ENCODE measurements at regions not wholly inside any gene's neighbourhood (a gene's known extent, or its start where the extent isn't known, plus 50 kb on each side); places are given as distances from the start of the nearest gene placed in this dataset.

- Histone ChIP-seq H3K36me3 (replicated peaks in 1 of 2; ENCODE audit: control extremely low read depth in 1 of 2, control insufficient read depth in 1 of 2, extremely low read depth in 1 of 2, insufficient read depth in 2 of 2, low read length in 1 of 2) (no peaks in the 10 kb centered on the region), H3K27ac (ENCODE audit: low read length in 2 of 2) (no peak overlapping the region), H3K9me3 (ENCODE audit: control extremely low read depth in 1 of 3, control insufficient read depth in 2 of 3, insufficient read depth in 1 of 3, low read length in 2 of 3) (peaks cover 0 to 3% (median 0%) of the 10 kb centered on the region in 3 donors), H4K20me1 (ENCODE audit: control insufficient read depth, insufficient read depth, low read length, poor library complexity, severe bottlenecking) (no peaks in the 10 kb centered on the region), H3K79me2 (ENCODE audit: control insufficient read depth, insufficient read depth, low read length) (no peaks in the 10 kb centered on the region), H2AFZ (ENCODE audit: insufficient read depth, low read depth, low read length, poor library complexity, severe bottlenecking) (no peak overlapping the region), H3K4me3 (ENCODE audit: control extremely low read depth in 1 of 5, extremely low read depth in 1 of 5, insufficient read depth in 1 of 5, low read depth in 2 of 5, low read length in 4 of 5) (no peak overlapping the region), H3K27me3 (replicated peaks in 1 of 4; ENCODE audit: control extremely low read depth in 1 of 4, control insufficient read depth in 3 of 4, insufficient read depth in 4 of 4, low read length in 3 of 4) (no peaks in the 10 kb centered on the region), H3K9ac (ENCODE audit: low read length) (no peak overlapping the region), H3K4me1 (ENCODE audit: control insufficient read depth in 2 of 2, insufficient read depth in 2 of 2, low read length in 2 of 2) (no peaks in the 10 kb centered on the region), H3K4me2 (replicated peaks; ENCODE audit: low read depth, low read length, poor library complexity, severe bottlenecking) (no peak overlapping the region)
- DNase-seq (no peak), ATAC-seq (ENCODE audit: low read depth) (no peak)
- TF ChIP-seq CTCF (IDR thresholded peaks at IDR 0.05) (no peak), EZH2 (IDR thresholded peaks at IDR 0.05; ENCODE audit: borderline replicate concordance, insufficient read depth, low read depth, low read length, poor library complexity, severe bottlenecking) (no peak)
- intact Hi-C loops (cut with micrococcal nuclease) = no loop called here
- ChIA-PET CTCF (no interaction called here), POLR2A (no interaction called here)
- H3K27ac Mint-ChIP-seq = no peak overlapping the region
- no peaks in the 10 kb centered on the region for H3K4me1 Mint-ChIP-seq
- 57% methylated on average over 1 of the region's 1 CpG for WGBS (ENCODE audit: insufficient coverage)
- H3K9me3 Mint-ChIP-seq (ENCODE audit: insufficient read depth) = peaks cover 7% of the 10 kb centered on the region
- H3K4me3 Mint-ChIP-seq = no peak overlapping the region
- no peaks in the 10 kb centered on the region for H3K27me3 Mint-ChIP-seq
Measured at GRCh38 chr6:117204903-117205302, 60.5 kb upstream of the VGLL2 start.

GRCh38 chr6:117205876-117206275 lies 59.5 kb upstream of the VGLL2 start:
- DNase-seq (no peak), ATAC-seq (ENCODE audit: low read depth) (no peak)
- no peaks in the 10 kb centered on the region for H3K79me2 ChIP-seq (ENCODE audit: control insufficient read depth, insufficient read depth, low read length)
- no peak overlapping the region for H2AFZ ChIP-seq (ENCODE audit: insufficient read depth, low read depth, low read length, poor library complexity, severe bottlenecking)
- WGBS (ENCODE audit: insufficient coverage) = no CpG with 5 or more reads among the region's 4 CpGs
- H3K27me3 ChIP-seq (replicated peaks in 1 of 4; ENCODE audit: control extremely low read depth in 1 of 4, control insufficient read depth in 3 of 4, insufficient read depth in 4 of 4, low read length in 3 of 4) = no peaks in the 10 kb centered on the region
- H3K27ac ChIP-seq (ENCODE audit: low read length in 2 of 2) = no peak overlapping the region
- Mint-ChIP-seq H3K9me3 (ENCODE audit: insufficient read depth) (peaks cover 7% of the 10 kb centered on the region), H3K27me3 (no peaks in the 10 kb centered on the region), H3K27ac (no peak overlapping the region), H3K4me1 (no peaks in the 10 kb centered on the region), H3K4me3 (no peak overlapping the region)
- H3K9ac ChIP-seq (ENCODE audit: low read length) = no peak overlapping the region
- H3K4me2 ChIP-seq (replicated peaks; ENCODE audit: low read depth, low read length, poor library complexity, severe bottlenecking) = no peak overlapping the region
- no peaks in the 10 kb centered on the region for H3K4me1 ChIP-seq (ENCODE audit: control insufficient read depth in 2 of 2, insufficient read depth in 2 of 2, low read length in 2 of 2)
- H3K36me3 ChIP-seq (replicated peaks in 1 of 2; ENCODE audit: control extremely low read depth in 1 of 2, control insufficient read depth in 1 of 2, extremely low read depth in 1 of 2, insufficient read depth in 2 of 2, low read length in 1 of 2) = no peaks in the 10 kb centered on the region
- no peak overlapping the region for H3K4me3 ChIP-seq (ENCODE audit: control extremely low read depth in 1 of 5, extremely low read depth in 1 of 5, insufficient read depth in 1 of 5, low read depth in 2 of 5, low read length in 4 of 5)
- H4K20me1 ChIP-seq (ENCODE audit: control insufficient read depth, insufficient read depth, low read length, poor library complexity, severe bottlenecking) = no peaks in the 10 kb centered on the region
- TF ChIP-seq EZH2 (IDR thresholded peaks at IDR 0.05; ENCODE audit: borderline replicate concordance, insufficient read depth, low read depth, low read length, poor library complexity, severe bottlenecking) (no peak), CTCF (IDR thresholded peaks at IDR 0.05) (no peak)
- intact Hi-C loops (cut with micrococcal nuclease) = no loop called here
- POLR2A ChIA-PET = no interaction called here
- CTCF ChIA-PET = no interaction called here
- H3K9me3 ChIP-seq (ENCODE audit: control extremely low read depth in 1 of 3, control insufficient read depth in 2 of 3, insufficient read depth in 1 of 3, low read length in 2 of 3) = peaks cover 0 to 3% (median 0%) of the 10 kb centered on the region in 3 donors

Measured in B cell (primary cell).